WTC11 (cell line): ENCODE measurements at regions not wholly inside any gene's neighbourhood (a gene's known extent, or its start where the extent isn't known, plus 50 kb on each side); places are given as distances from the start of the nearest gene placed in this dataset.
A peak's percentile ranks its signal among the peaks of the same experiment; 100 is the strongest.

Source experiments
- ATAC-seq: fragments of 200-7000 bp; cut with Tn5 transposase; 2 replicates; pipeline ENCODE4 v1.10.0; 2021; ENCODE audit warnings: mild to moderate bottlenecking, moderate library complexity
- CTCF ChIA-PET: fragments of 300-600 bp; sonication (Branson Sonifier 250); formaldehyde crosslinking; loops from one replicate; lab custom pipeline; 2021; ENCODE audit warnings: antibody characterized with exemption; lab: Charles Lee
- POLR2A ChIA-PET: fragments of 350-600 bp; sonication (Branson Sonifier 250); formaldehyde crosslinking; loops from one replicate; lab custom pipeline; 2021; ENCODE audit warnings: antibody characterized with exemption; lab: Charles Lee
- DNase-seq: peaks from one replicate; pipeline ENCODE4 v3.0.0; 2021; ENCODE audit warnings: low spot score
- H3K27ac Mint-ChIP-seq: 2 replicates; pipeline ENCODE4 v1.8.0; 2021; ENCODE audit warnings: mixed read lengths
- H3K27me3 Mint-ChIP-seq: 2 replicates; pipeline ENCODE4 v1.8.0; 2021; ENCODE audit warnings: low read depth, mild to moderate bottlenecking, moderate library complexity, mixed read lengths
- H3K36me3 Mint-ChIP-seq: 2 replicates; pipeline ENCODE4 v1.8.0; 2021; ENCODE audit warnings: mixed read lengths
- H3K4me1 Mint-ChIP-seq: 2 replicates; pipeline ENCODE4 v1.8.0; 2022; ENCODE audit warnings: mixed read lengths
- H3K4me3 Mint-ChIP-seq: 2 replicates; pipeline ENCODE4 v1.8.0; 2021; ENCODE audit warnings: mild to moderate bottlenecking, moderate library complexity, mixed read lengths
- H3K9me3 Mint-ChIP-seq: 2 replicates; pipeline ENCODE4 v1.8.0; 2021; ENCODE audit warnings: mixed read lengths
- ATF1 ChIP-seq: sonication (generic); formaldehyde crosslinking; IDR thresholded peaks from 2 replicates; pipeline ENCODE4 v1.8.1; 2023; ENCODE audit warnings: mild to moderate bottlenecking, moderate library complexity, missing genetic modification reagents
- CREB1 ChIP-seq: sonication (generic); formaldehyde crosslinking; IDR thresholded peaks from 2 replicates; pipeline ENCODE4 v1.8.0; 2023; ENCODE audit warnings: mild to moderate bottlenecking, missing genetic modification reagents
- EMX1 ChIP-seq: fragments of 250-450 bp; sonication (Bioruptor Pico); IDR thresholded peaks from 2 replicates; pipeline ENCODE4 v1.8.0; 2021; ENCODE audit warnings: mild to moderate bottlenecking
- ETV6 ChIP-seq: sonication (generic); formaldehyde crosslinking; IDR thresholded peaks from 2 replicates; pipeline ENCODE4 v1.8.1; 2022; ENCODE audit warnings: mild to moderate bottlenecking, missing genetic modification reagents
- FOXP4 ChIP-seq: sonication (generic); formaldehyde crosslinking; IDR thresholded peaks from 2 replicates; pipeline ENCODE4 v1.8.0; 2022; ENCODE audit warnings: mild to moderate bottlenecking, missing genetic modification reagents
- JUN ChIP-seq: sonication (generic); formaldehyde crosslinking; IDR thresholded peaks from 2 replicates; pipeline ENCODE4 v1.8.0; 2023; ENCODE audit warnings: mild to moderate bottlenecking, missing genetic modification reagents
- KAT7 ChIP-seq: sonication (generic); formaldehyde crosslinking; IDR thresholded peaks from 2 replicates; pipeline ENCODE4 v1.8.1; 2023; ENCODE audit warnings: missing genetic modification reagents, mild to moderate bottlenecking, borderline replicate concordance
- MLX ChIP-seq: sonication (generic); formaldehyde crosslinking; IDR thresholded peaks from 2 replicates; pipeline ENCODE4 v1.8.1; 2023; ENCODE audit warnings: mild to moderate bottlenecking, missing genetic modification reagents, moderate library complexity
- MXD4 ChIP-seq: fragments of 250-450 bp; sonication (Bioruptor Pico); IDR thresholded peaks from 2 replicates; pipeline ENCODE4 v1.8.0; 2021; ENCODE audit warnings: mild to moderate bottlenecking, moderate library complexity, borderline replicate concordance
- NFATC4 ChIP-seq: fragments of 250-450 bp; sonication (Bioruptor Pico); IDR thresholded peaks from 2 replicates; pipeline ENCODE4 v1.9.0; 2021; ENCODE audit warnings: mild to moderate bottlenecking
- NFE2L1 ChIP-seq: sonication (generic); formaldehyde crosslinking; IDR thresholded peaks from 2 replicates; pipeline ENCODE4 v1.8.1; 2023; ENCODE audit warnings: missing genetic modification reagents
- NR2C2 ChIP-seq: sonication (generic); formaldehyde crosslinking; IDR thresholded peaks from 2 replicates; pipeline ENCODE4 v1.8.0; 2022; ENCODE audit warnings: mild to moderate bottlenecking, missing genetic modification reagents
- OVOL2 ChIP-seq: fragments of 250-450 bp; sonication (Bioruptor Pico); IDR thresholded peaks from 2 replicates; pipeline ENCODE4 v1.9.0; 2021; ENCODE audit warnings: mild to moderate bottlenecking, borderline replicate concordance
- PRDM15 ChIP-seq: sonication (generic); formaldehyde crosslinking; IDR thresholded peaks from 2 replicates; pipeline ENCODE4 v1.8.0; 2022; ENCODE audit warnings: missing genetic modification reagents
- PREB ChIP-seq: sonication (generic); formaldehyde crosslinking; IDR thresholded peaks from 2 replicates; pipeline ENCODE4 v1.8.1; 2022; ENCODE audit warnings: mild to moderate bottlenecking, missing genetic modification reagents, moderate library complexity, borderline replicate concordance
- RELA ChIP-seq: sonication (generic); formaldehyde crosslinking; IDR thresholded peaks from 2 replicates; pipeline ENCODE4 v1.8.1; 2022; ENCODE audit warnings: missing genetic modification reagents, mild to moderate bottlenecking, borderline replicate concordance
- SMAD3 ChIP-seq: sonication (generic); formaldehyde crosslinking; IDR thresholded peaks from 2 replicates; pipeline ENCODE4 v1.8.0; 2022; ENCODE audit warnings: missing genetic modification reagents, mild to moderate bottlenecking, borderline replicate concordance
- SP1 ChIP-seq: sonication (generic); formaldehyde crosslinking; conservative IDR thresholded peaks from 2 replicates; pipeline ENCODE4 v1.8.1; 2022; ENCODE audit warnings: missing genetic modification reagents
- TEAD1 ChIP-seq: sonication (generic); formaldehyde crosslinking; IDR thresholded peaks from 2 replicates; pipeline ENCODE4 v1.8.0; 2022; ENCODE audit warnings: mild to moderate bottlenecking, missing genetic modification reagents
- TEAD4 ChIP-seq: sonication (generic); formaldehyde crosslinking; IDR thresholded peaks from 2 replicates; pipeline ENCODE4 v1.8.0; 2022; ENCODE audit warnings: mild to moderate bottlenecking, missing genetic modification reagents
- USF2 ChIP-seq: sonication (generic); formaldehyde crosslinking; IDR thresholded peaks from 2 replicates; pipeline ENCODE4 v1.8.1; 2023; ENCODE audit warnings: mild to moderate bottlenecking, missing genetic modification reagents, moderate library complexity
- ZBTB21 ChIP-seq: sonication (generic); formaldehyde crosslinking; IDR thresholded peaks from 2 replicates; pipeline ENCODE4 v1.8.1; 2023; ENCODE audit warnings: mild to moderate bottlenecking, missing genetic modification reagents, borderline replicate concordance
- ZMAT4 ChIP-seq: fragments of 250-450 bp; sonication (Bioruptor Pico); IDR thresholded peaks from 2 replicates; pipeline ENCODE4 v1.9.0; 2021; ENCODE audit warnings: mild to moderate bottlenecking
- ZNF317 ChIP-seq: sonication (generic); formaldehyde crosslinking; IDR thresholded peaks from 2 replicates; pipeline ENCODE4 v1.8.1; 2023; ENCODE audit warnings: low read depth, mild to moderate bottlenecking, moderate library complexity, missing genetic modification reagents, borderline replicate concordance
- ZSCAN18 ChIP-seq: fragments of 250-450 bp; sonication (Bioruptor Pico); IDR thresholded peaks from 2 replicates; pipeline ENCODE4 v2.1.2; 2022; ENCODE audit warnings: mild to moderate bottlenecking, moderate library complexity

- ChIA-PET POLR2A (no interaction called here), CTCF (no interaction called here)
- Mint-ChIP-seq H3K9me3 (peaks cover 57% of the 10 kb centered on the region), H3K36me3 (peaks cover 17% of the 10 kb centered on the region), H3K4me3 (no peak overlapping the region), H3K27ac (no peak overlapping the region), H3K27me3 (no peaks in the 10 kb centered on the region; the same call in 1 of the 2 replicates), H3K4me1 (peaks cover 16% of the 10 kb centered on the region)
- ATAC-seq (no peak), DNase-seq (no peak)
- TF ChIP-seq EMX1 (CRISPR knock-in tag) (no peak), ETV6 (CRISPR knock-in tag) (no peak), KAT7 (CRISPR knock-in tag) (no peak), OVOL2 (CRISPR knock-in tag) (no peak), ZSCAN18 (no peak), MLX (no peak), NFE2L1 (no peak), FOXP4 (CRISPR knock-in tag) (no peak), TEAD4 (CRISPR knock-in tag) (no peak), NR2C2 (no peak), RELA (no peak)
These were observed 121.2 kb downstream of the THBS2 start for GRCh38 chr6:169132352-169132940.

- ChIA-PET CTCF (no interaction called here), POLR2A (no interaction called here)
- Mint-ChIP-seq H3K9me3 (peaks cover 48% of the 10 kb centered on the region), H3K27me3 (no peaks in the 10 kb centered on the region; the same call in 1 of the 2 replicates), H3K4me3 (no peak overlapping the region), H3K27ac (no peak overlapping the region), H3K36me3 (peaks cover 17% of the 10 kb centered on the region), H3K4me1 (peaks cover 16% of the 10 kb centered on the region)
- TF ChIP-seq TEAD1 (CRISPR knock-in tag) (no peak), MLX (no peak), CREB1 (no peak), SP1 (CRISPR knock-in tag) (no peak), ZNF317 (CRISPR knock-in tag) (no peak), PRDM15 (CRISPR knock-in tag) (no peak), ZBTB21 (CRISPR knock-in tag) (no peak), PREB (CRISPR knock-in tag) (no peak), ATF1 (CRISPR knock-in tag) (no peak), RELA (no peak), USF2 (CRISPR knock-in tag) (no peak), TEAD4 (CRISPR knock-in tag) (no peak), JUN (no peak), ZMAT4 (CRISPR knock-in tag) (no peak), SMAD3 (no peak), MXD4 (CRISPR knock-in tag) (no peak), NFATC4 (CRISPR knock-in tag) (no peak), NR2C2 (no peak)
- ATAC-seq (peak; percentile 41; the same call in 1 of the 2 replicates), DNase-seq (no peak)
These were observed 122.3 kb downstream of the THBS2 start for GRCh38 chr6:169131390-169131789.
